ENCODE measurements at regions not wholly inside any gene's neighbourhood (a gene's known extent, or its start where the extent isn't known, plus 50 kb on each side); places are given as distances from the start of the nearest gene placed in this dataset.

GRCh38 chr9:108584860-108585259 is 270.9 kb downstream of the ACTL7B start:
- H3K79me2 ChIP-seq (ENCODE audit: control insufficient read depth, insufficient read depth, low read length): no peaks in the 10 kb centered on the region
- intact Hi-C loops (cut with micrococcal nuclease): no loop called here
- H3K4me3 Mint-ChIP-seq: no peak overlapping the region

GRCh38 chr9:108582726-108583125 is 273.1 kb downstream of the ACTL7B start:
- no peak overlapping the region for H3K4me3 ChIP-seq (ENCODE audit: control extremely low read depth in 1 of 5, extremely low read depth in 1 of 5, insufficient read depth in 1 of 5, low read depth in 2 of 5, low read length in 4 of 5)
- no peak for DNase-seq
- ATAC-seq (ENCODE audit: low read depth): no peak
- H3K9me3 ChIP-seq (ENCODE audit: control extremely low read depth in 1 of 3, control insufficient read depth in 2 of 3, insufficient read depth in 1 of 3, low read length in 2 of 3): no peaks in the 10 kb centered on the region
- intact Hi-C loops (cut with micrococcal nuclease): no loop called here
- H3K27me3 ChIP-seq (replicated peaks in 1 of 4; ENCODE audit: control extremely low read depth in 1 of 4, control insufficient read depth in 3 of 4, insufficient read depth in 4 of 4, low read length in 3 of 4): peaks cover 0 to 3% (median 0%) of the 10 kb centered on the region in 4 experiments
- no peak overlapping the region for H3K9ac ChIP-seq (ENCODE audit: low read length)
- Mint-ChIP-seq H3K4me3 (no peak overlapping the region), H3K27me3 (peaks cover 4% of the 10 kb centered on the region), H3K9me3 (ENCODE audit: insufficient read depth) (no peaks in the 10 kb centered on the region), H3K27ac (no peak overlapping the region), H3K4me1 (no peaks in the 10 kb centered on the region)
- no peaks in the 10 kb centered on the region for H3K79me2 ChIP-seq (ENCODE audit: control insufficient read depth, insufficient read depth, low read length)
- H3K27ac ChIP-seq (ENCODE audit: low read length in 2 of 2): no peak overlapping the region
- no peak overlapping the region for H2AFZ ChIP-seq (ENCODE audit: insufficient read depth, low read depth, low read length, poor library complexity, severe bottlenecking)
- TF ChIP-seq EZH2 (IDR thresholded peaks at IDR 0.05; ENCODE audit: borderline replicate concordance, insufficient read depth, low read depth, low read length, poor library complexity, severe bottlenecking) (no peak), CTCF (IDR thresholded peaks at IDR 0.05) (no peak)
- CTCF ChIA-PET: no interaction called here
- H3K4me2 ChIP-seq (replicated peaks; ENCODE audit: low read depth, low read length, poor library complexity, severe bottlenecking): no peak overlapping the region
- H3K4me1 ChIP-seq (ENCODE audit: control insufficient read depth in 2 of 2, insufficient read depth in 2 of 2, low read length in 2 of 2): no peaks in the 10 kb centered on the region
- WGBS (ENCODE audit: insufficient coverage): 57% methylated on average over 4 of the region's 5 CpGs
- no peaks in the 10 kb centered on the region for H4K20me1 ChIP-seq (ENCODE audit: control insufficient read depth, insufficient read depth, low read length, poor library complexity, severe bottlenecking)
- no peaks in the 10 kb centered on the region for H3K36me3 ChIP-seq (replicated peaks in 1 of 2; ENCODE audit: control extremely low read depth in 1 of 2, control insufficient read depth in 1 of 2, extremely low read depth in 1 of 2, insufficient read depth in 2 of 2, low read length in 1 of 2)
- POLR2A ChIA-PET: no interaction called here

More at GRCh38 chr9:108584860-108585259, 270.9 kb downstream of the ACTL7B start:
- POLR2A ChIA-PET: no interaction called here
- no peak overlapping the region for H3K27ac Mint-ChIP-seq
- no CpG with 5 or more reads among the region's 2 CpGs for WGBS (ENCODE audit: insufficient coverage)
- Histone ChIP-seq H3K27me3 (replicated peaks in 1 of 4; ENCODE audit: control extremely low read depth in 1 of 4, control insufficient read depth in 3 of 4, insufficient read depth in 4 of 4, low read length in 3 of 4) (no peaks in the 10 kb centered on the region), H4K20me1 (ENCODE audit: control insufficient read depth, insufficient read depth, low read length, poor library complexity, severe bottlenecking) (no peaks in the 10 kb centered on the region), H2AFZ (ENCODE audit: insufficient read depth, low read depth, low read length, poor library complexity, severe bottlenecking) (no peak overlapping the region), H3K9ac (ENCODE audit: low read length) (no peak overlapping the region), H3K4me1 (ENCODE audit: control insufficient read depth in 2 of 2, insufficient read depth in 2 of 2, low read length in 2 of 2) (no peaks in the 10 kb centered on the region), H3K27ac (ENCODE audit: low read length in 2 of 2) (no peak overlapping the region), H3K9me3 (ENCODE audit: control extremely low read depth in 1 of 3, control insufficient read depth in 2 of 3, insufficient read depth in 1 of 3, low read length in 2 of 3) (no peaks in the 10 kb centered on the region), H3K36me3 (replicated peaks in 1 of 2; ENCODE audit: control extremely low read depth in 1 of 2, control insufficient read depth in 1 of 2, extremely low read depth in 1 of 2, insufficient read depth in 2 of 2, low read length in 1 of 2) (no peaks in the 10 kb centered on the region), H3K4me3 (ENCODE audit: control extremely low read depth in 1 of 5, extremely low read depth in 1 of 5, insufficient read depth in 1 of 5, low read depth in 2 of 5, low read length in 4 of 5) (no peak overlapping the region), H3K4me2 (replicated peaks; ENCODE audit: low read depth, low read length, poor library complexity, severe bottlenecking) (no peak overlapping the region)
- no peaks in the 10 kb centered on the region for H3K4me1 Mint-ChIP-seq
- peaks cover 4% of the 10 kb centered on the region for H3K27me3 Mint-ChIP-seq
- CTCF ChIA-PET: no interaction called here
- TF ChIP-seq EZH2 (IDR thresholded peaks at IDR 0.05; ENCODE audit: borderline replicate concordance, insufficient read depth, low read depth, low read length, poor library complexity, severe bottlenecking): no peak
- TF ChIP-seq CTCF (IDR thresholded peaks at IDR 0.05): no peak
- ATAC-seq (ENCODE audit: low read depth) (no peak), DNase-seq (no peak)
- no peaks in the 10 kb centered on the region for H3K9me3 Mint-ChIP-seq (ENCODE audit: insufficient read depth)

All from B cell (primary cell).